ENCODE measurements at regions not wholly inside any gene's neighbourhood (a gene's known extent, or its start where the extent isn't known, plus 50 kb on each side); places are given as distances from the start of the nearest gene placed in this dataset.

DNA sequence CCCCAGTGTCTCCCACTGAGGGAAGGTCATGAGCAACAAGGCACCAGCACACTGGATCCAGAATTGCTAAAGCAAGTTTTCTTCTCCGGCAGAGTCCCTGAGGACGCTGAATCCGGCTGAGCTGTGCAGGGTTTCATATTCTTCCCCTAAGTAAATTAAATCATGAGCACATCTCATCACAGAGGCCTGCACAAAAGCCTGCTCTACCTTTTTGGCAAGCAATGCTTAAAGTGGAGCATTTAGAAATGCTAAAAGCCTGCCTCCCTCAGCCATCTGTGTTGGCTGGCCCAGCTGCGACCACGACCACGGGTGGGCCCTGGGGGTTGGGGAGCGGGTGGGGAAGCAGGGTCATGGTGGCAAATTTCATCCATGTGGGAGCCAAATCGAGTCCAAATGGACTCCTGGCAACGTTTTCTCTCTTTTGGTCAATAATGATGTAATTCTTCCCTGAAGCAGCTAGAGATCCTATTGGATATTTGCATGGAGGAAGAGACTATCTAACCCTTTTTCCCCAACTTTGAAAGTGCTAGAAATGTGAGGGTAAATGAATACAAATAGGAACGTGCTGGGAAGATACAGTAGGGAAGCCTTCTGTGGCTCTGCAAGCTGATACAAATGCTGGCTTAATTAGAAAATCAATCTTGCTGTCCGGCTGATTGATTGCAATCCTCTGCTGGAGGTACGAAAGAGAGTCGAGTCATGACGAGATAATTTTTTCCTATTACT is 532.8 kb upstream of the TBL1XR1 start:
- no peak for TF ChIP-seq RAD21 (IDR thresholded peaks at IDR 0.05 in 1 of 2, conservative IDR thresholded peaks at IDR 0.05 in 1 of 2; ENCODE audit: low read depth in 2 of 2, low read length in 2 of 2)
- TF ChIP-seq RFX5 (IDR thresholded peaks at IDR 0.05; ENCODE audit: borderline replicate concordance, low read depth, low read length) = no peak
- no peak for TF ChIP-seq CTCF (IDR thresholded peaks at IDR 0.05; ENCODE audit: control extremely low read depth in 1 of 3, insufficient read depth in 1 of 3, low read depth in 1 of 3, low read length in 3 of 3)
- TF ChIP-seq TCF12 (IDR thresholded peaks at IDR 0.05; ENCODE audit: low read depth, low read length) = no peak
- TF ChIP-seq TBP (IDR thresholded peaks at IDR 0.05; ENCODE audit: low read depth, low read length) = no peak
- no peak for TF ChIP-seq POLR2A (IDR thresholded peaks at IDR 0.05; ENCODE audit: control extremely low read depth in 1 of 2, low read depth in 2 of 2, low read length in 2 of 2)
- no peak for TF ChIP-seq EGR1 (IDR thresholded peaks at IDR 0.05; ENCODE audit: borderline replicate concordance, low read depth, low read length)
- no peak for TF ChIP-seq RNF2 (IDR thresholded peaks at IDR 0.05; ENCODE audit: borderline replicate concordance, low read depth, low read length, missing control alignments, poor library complexity, severe bottlenecking)
